ENCODE measurements at regions not wholly inside any gene's neighbourhood (a gene's known extent, or its start where the extent isn't known, plus 50 kb on each side); places are given as distances from the start of the nearest gene placed in this dataset.

- no peaks in the 10 kb centered on the region; the same call in 1 of the 2 replicates for H3K9me2 ChIP-seq (replicated peaks; ENCODE audit: low read depth, low read length)
- no peaks in the 10 kb centered on the region for H3K79me2 ChIP-seq (ENCODE audit: insufficient read depth, low read length)
- H3K9ac ChIP-seq (ENCODE audit: low read depth, low read length, poor library complexity, severe bottlenecking), result no peak overlapping the region
- H4K20me1 ChIP-seq (ENCODE audit: insufficient read depth, low read length, poor library complexity, severe bottlenecking), result no peaks in the 10 kb centered on the region
- H2AFZ ChIP-seq (ENCODE audit: low read length), result no peak overlapping the region
- no peaks in the 10 kb centered on the region for H3F3A ChIP-seq (ENCODE audit: low read depth)
- no peak overlapping the region for H3K4me3 ChIP-seq (ENCODE audit: low read length, poor library complexity, severe bottlenecking)
- no peaks in the 10 kb centered on the region for H3K4me1 ChIP-seq (ENCODE audit: insufficient read depth, low read length, poor library complexity, severe bottlenecking)
- TF ChIP-seq EZH2phosphoT487 (IDR thresholded peaks at IDR 0.05; ENCODE audit: borderline replicate concordance) (no peak), CTCF (conservative IDR thresholded peaks at IDR 0.05; ENCODE audit: low read length) (no peak)
- H3K4me2 ChIP-seq (ENCODE audit: low read depth, low read length, poor library complexity, severe bottlenecking), result no peak overlapping the region
- H3K36me3 ChIP-seq (ENCODE audit: insufficient read depth, low read length), result no peaks in the 10 kb centered on the region
- H3K9me3 ChIP-seq (ENCODE audit: insufficient read depth, low read depth, low read length), result no peaks in the 10 kb centered on the region
- no peaks in the 10 kb centered on the region for H3K27me3 ChIP-seq (ENCODE audit: insufficient read depth, low read length, poor library complexity, severe bottlenecking)
Observed at GRCh38 chr12:88267630-88268029, 125.5 kb downstream of the TMTC3 start.

GRCh38 chr12:88272456-88272855, 130.3 kb downstream of the TMTC3 start:
- TF ChIP-seq CTCF (conservative IDR thresholded peaks at IDR 0.05; ENCODE audit: low read length), result no peak
- no peak for TF ChIP-seq EZH2phosphoT487 (IDR thresholded peaks at IDR 0.05; ENCODE audit: borderline replicate concordance)
- Histone ChIP-seq H3K27me3 (ENCODE audit: insufficient read depth, low read length, poor library complexity, severe bottlenecking) (no peaks in the 10 kb centered on the region), H2AFZ (ENCODE audit: low read length) (no peak overlapping the region), H3F3A (ENCODE audit: low read depth) (no peaks in the 10 kb centered on the region), H3K36me3 (ENCODE audit: insufficient read depth, low read length) (no peaks in the 10 kb centered on the region), H3K79me2 (ENCODE audit: insufficient read depth, low read length) (no peaks in the 10 kb centered on the region), H3K4me2 (ENCODE audit: low read depth, low read length, poor library complexity, severe bottlenecking) (no peak overlapping the region), H3K4me1 (ENCODE audit: insufficient read depth, low read length, poor library complexity, severe bottlenecking) (no peaks in the 10 kb centered on the region), H4K20me1 (ENCODE audit: insufficient read depth, low read length, poor library complexity, severe bottlenecking) (no peaks in the 10 kb centered on the region), H3K9me2 (replicated peaks; ENCODE audit: low read depth, low read length) (no peaks in the 10 kb centered on the region), H3K9ac (ENCODE audit: low read depth, low read length, poor library complexity, severe bottlenecking) (no peak overlapping the region), H3K9me3 (ENCODE audit: insufficient read depth, low read depth, low read length) (no peaks in the 10 kb centered on the region), H3K4me3 (ENCODE audit: low read length, poor library complexity, severe bottlenecking) (no peak overlapping the region)

GRCh38 chr12:88273450-88273849, 131.3 kb downstream of the TMTC3 start:
- H3K27me3 ChIP-seq (ENCODE audit: insufficient read depth, low read length, poor library complexity, severe bottlenecking), result no peaks in the 10 kb centered on the region
- H3K9me3 ChIP-seq (ENCODE audit: insufficient read depth, low read depth, low read length), result no peaks in the 10 kb centered on the region
- no peaks in the 10 kb centered on the region for H3K79me2 ChIP-seq (ENCODE audit: insufficient read depth, low read length)
- no peaks in the 10 kb centered on the region for H3K4me1 ChIP-seq (ENCODE audit: insufficient read depth, low read length, poor library complexity, severe bottlenecking)
- no peak overlapping the region for H3K9ac ChIP-seq (ENCODE audit: low read depth, low read length, poor library complexity, severe bottlenecking)
- TF ChIP-seq CTCF (conservative IDR thresholded peaks at IDR 0.05; ENCODE audit: low read length), result no peak
- no peak for TF ChIP-seq EZH2phosphoT487 (IDR thresholded peaks at IDR 0.05; ENCODE audit: borderline replicate concordance)
- no peaks in the 10 kb centered on the region for H3K36me3 ChIP-seq (ENCODE audit: insufficient read depth, low read length)
- no peaks in the 10 kb centered on the region for H3K9me2 ChIP-seq (replicated peaks; ENCODE audit: low read depth, low read length)
- H3F3A ChIP-seq (ENCODE audit: low read depth), result no peaks in the 10 kb centered on the region
- no peak overlapping the region for H2AFZ ChIP-seq (ENCODE audit: low read length)
- no peak overlapping the region for H3K4me2 ChIP-seq (ENCODE audit: low read depth, low read length, poor library complexity, severe bottlenecking)
- no peak overlapping the region for H3K4me3 ChIP-seq (ENCODE audit: low read length, poor library complexity, severe bottlenecking)
- H4K20me1 ChIP-seq (ENCODE audit: insufficient read depth, low read length, poor library complexity, severe bottlenecking), result no peaks in the 10 kb centered on the region
